COLO668 (cell line): ENCODE measurements at regions not wholly inside any gene's neighbourhood (a gene's known extent, or its start where the extent isn't known, plus 50 kb on each side); places are given as distances from the start of the nearest gene placed in this dataset.
"Not testable (repeated sequence)": the region's sequence is repeated elsewhere in the genome, so short reads cannot be mapped to it uniquely, and the experiment has no call there.

Experiments
- DNase-seq: peaks from one replicate; lab custom pipeline; 2025; ENCODE audit not compliant: unreplicated experiment; lab: John Stamatoyannopoulos, UW

- DNase-seq: no peak
Measured at GRCh38 chr13:90999401-90999800, 348.1 kb upstream of the MIR17HG start.

- no peak for DNase-seq
Measured at GRCh38 chr13:91001371-91001770, 346.1 kb upstream of the MIR17HG start.

GRCh38 chr13:91014696-91015095 is 332.8 kb upstream of the MIR17HG start:
- no peak for DNase-seq

GRCh38 chr13:91017031-91017668 is 330.3 kb upstream of the MIR17HG start:
- peak; percentile 70 for DNase-seq

- no peak for DNase-seq
Measured at GRCh38 chr13:91017669-91018053, 329.8 kb upstream of the MIR17HG start.

GRCh38 chr13:91020461-91021034 is 326.9 kb upstream of the MIR17HG start:
- DNase-seq: no peak

GRCh38 chr13:91024157-91024792 is 323.2 kb upstream of the MIR17HG start:
- DNase-seq: no peak

GRCh38 chr13:91025442-91025841 is 322.0 kb upstream of the MIR17HG start:
- DNase-seq: no peak

- no peak for DNase-seq
Measured at GRCh38 chr13:91031508-91031907, 316.0 kb upstream of the MIR17HG start.

GRCh38 chr13:91032104-91032503 is 315.4 kb upstream of the MIR17HG start:
- DNase-seq: no peak

GRCh38 chr13:91036886-91037285 is 310.6 kb upstream of the MIR17HG start:
- no peak for DNase-seq

GRCh38 chr13:91042870-91043269 is 304.6 kb upstream of the MIR17HG start:
- DNase-seq: no peak

GRCh38 chr13:91045351-91046034 is 302.0 kb upstream of the MIR17HG start:
- no peak for DNase-seq

GRCh38 chr13:91046715-91047327 is 300.7 kb upstream of the MIR17HG start:
- no peak for DNase-seq

GRCh38 chr13:91050970-91051369 is 296.5 kb upstream of the MIR17HG start:
- DNase-seq: no peak

- no peak for DNase-seq
Measured at GRCh38 chr13:91052876-91053275, 294.6 kb upstream of the MIR17HG start.

GRCh38 chr13:91053318-91054065 is 294.0 kb upstream of the MIR17HG start:
- DNase-seq: no peak

GRCh38 chr13:91054902-91055301 is 292.6 kb upstream of the MIR17HG start:
- no peak for DNase-seq

- no peak for DNase-seq
Measured at GRCh38 chr13:91056746-91057145, 290.7 kb upstream of the MIR17HG start.

- DNase-seq: not testable (repeated sequence)
Measured at GRCh38 chr13:91057507-91057906, 290.0 kb upstream of the MIR17HG start.

GRCh38 chr13:91058066-91058465 is 289.4 kb upstream of the MIR17HG start:
- DNase-seq: no peak
